Suprapubic skin (tissue), 4 donors: ENCODE measurements at regions not wholly inside any gene's neighbourhood (a gene's known extent, or its start where the extent isn't known, plus 50 kb on each side); places are given as distances from the start of the nearest gene placed in this dataset.

ENCODE experiments used
- CTCF ChIP-seq, 2 donors: fragments of 200-600 bp in 1 of 2; fragments of 450-650 bp in 1 of 2; sonication (generic) in 1 of 2; IDR thresholded peaks; one replicate each; pipeline ENCODE4 v1.5.1; 2016 to 2019; ENCODE audit warnings: antibody characterized with exemption in 2 of 2, mild to moderate bottlenecking in 1 of 2, moderate library complexity in 1 of 2
- POLR2A ChIP-seq, 2 donors: fragments of 450-650 bp; IDR thresholded peaks; one replicate each; pipeline ENCODE4 v1.6.1; 2017; ENCODE audit warnings: antibody characterized with exemption in 2 of 2, mild to moderate bottlenecking in 2 of 2, moderate library complexity in 2 of 2
- POLR2AphosphoS5 ChIP-seq, 3 donors: sonication (generic); formaldehyde crosslinking; IDR thresholded peaks; one replicate each; pipeline ENCODE4 v1.6.1; 2017; ENCODE audit warnings: antibody characterized with exemption in 3 of 3

GRCh38 chr10:123522702-123523312 is 143.3 kb upstream of the GPR26 start:
- TF ChIP-seq CTCF (IDR thresholded peaks at IDR 0.05) (no peak), POLR2AphosphoS5 (IDR thresholded peaks at IDR 0.05) (no peak), POLR2A (IDR thresholded peaks at IDR 0.05) (no peak)
